SK-N-SH (cell line): ENCODE measurements at regions not wholly inside any gene's neighbourhood (a gene's known extent, or its start where the extent isn't known, plus 50 kb on each side); places are given as distances from the start of the nearest gene placed in this dataset.

ENCODE experiments used
- CTCF ChIA-PET: fragments of 300-600, 350-600 bp; formaldehyde crosslinking; extraction: SDS; loops from one replicate; lab custom pipeline; 2021; lab: Yijun Ruan, JAX
- POLR2A ChIA-PET: fragments of 350-600 bp; sonication (Branson Sonifier 250); formaldehyde crosslinking; extraction: SDS; loops from one replicate; lab custom pipeline; 2020; ENCODE audit warnings: antibody characterized with exemption, inconsistent platforms; lab: Yijun Ruan, JAX
- DNase-seq: peaks from one replicate; pipeline ENCODE4 v3.0.0; 2012
- H2AFZ ChIP-seq: fragments of 200-600 bp; sonication (generic); 2 replicates; pipeline ENCODE4 v1.8.1; 2016; ENCODE audit warnings: antibody characterized with exemption, mild to moderate bottlenecking, low read depth
- H3F3A ChIP-seq: fragments of 200-600 bp; sonication (generic); replicated peaks from 2 replicates; pipeline ENCODE3; 2016; ENCODE audit warnings: antibody characterized with exemption, mild to moderate bottlenecking; ENCODE audit not compliant: insufficient read depth
- H3K27ac ChIP-seq, 2 experiments: fragments of 200-500 bp in 1 of 2; fragments of 200-600 bp in 1 of 2; sonication (Bioruptor generic) in 1 of 2; sonication (generic), shearing (Covaris generic) in 1 of 2; 2 replicates each; pipeline versions ENCODE4 v1.5.1 to v1.6.1; 2014 to 2016; ENCODE audit warnings: low read depth in 2 of 2, inconsistent platforms in 1 of 2, low read length in 1 of 2, mild to moderate bottlenecking in 1 of 2, mixed read lengths in 1 of 2
- H3K27me3 ChIP-seq: fragments of 200-600 bp; sonication (generic), shearing (Covaris generic); 2 replicates; pipeline ENCODE4 v1.6.1; 2016; ENCODE audit warnings: mixed run types; ENCODE audit not compliant: insufficient read depth
- H3K36me3 ChIP-seq, 2 experiments: fragments of 200-500 bp in 1 of 2; fragments of 200-600 bp in 1 of 2; sonication (Bioruptor generic) in 1 of 2; sonication (generic) in 1 of 2; replicated peaks in 1 of 2; 2 replicates each; pipeline versions ENCODE3 to v1.5.1; 2014 to 2016; ENCODE audit warnings: low read length in 1 of 2, mild to moderate bottlenecking in 1 of 2; ENCODE audit not compliant: insufficient read depth in 2 of 2, control insufficient read depth in 1 of 2
- H3K4me1 ChIP-seq, 2 experiments: fragments of 200-500 bp in 1 of 2; fragments of 200-600 bp in 1 of 2; sonication (Bioruptor generic) in 1 of 2; sonication (generic), shearing (Covaris generic) in 1 of 2; 2 replicates each; pipeline versions ENCODE4 v1.5.1 to v1.6.1; 2014 to 2016; ENCODE audit warnings: low read depth in 1 of 2, low read length in 1 of 2, mixed run types in 1 of 2; ENCODE audit not compliant: insufficient read depth in 2 of 2, control insufficient read depth in 1 of 2
- H3K4me2 ChIP-seq: fragments of 200-600 bp; sonication (generic), shearing (Covaris generic); 2 replicates; pipeline ENCODE4 v1.6.1; 2017; ENCODE audit warnings: mixed run types
- H3K4me3 ChIP-seq, 2 experiments: fragments of 200-500 bp in 1 of 2; fragments of 200-600 bp in 1 of 2; sonication (Bioruptor generic) in 1 of 2; sonication (generic), shearing (Covaris generic) in 1 of 2; 2 replicates each; pipeline versions ENCODE4 v1.5.1 to v1.8.1; 2014 to 2016; ENCODE audit warnings: low read depth in 2 of 2, inconsistent platforms in 1 of 2, low read length in 1 of 2, mild to moderate bottlenecking in 1 of 2, mixed read lengths in 1 of 2, moderate library complexity in 1 of 2
- H3K79me2 ChIP-seq: fragments of 200-600 bp; sonication (generic); 2 replicates; pipeline ENCODE4 v1.8.1; 2017; ENCODE audit warnings: mild to moderate bottlenecking; ENCODE audit not compliant: insufficient read depth
- H3K9ac ChIP-seq: fragments of 200-600 bp; sonication (generic); 2 replicates; pipeline ENCODE4 v1.6.1; 2017; ENCODE audit warnings: mixed run types
- H3K9me2 ChIP-seq: fragments of 200-600 bp; sonication (generic); 2 replicates; pipeline ENCODE4 v1.6.1; 2017; ENCODE audit warnings: mixed run types
- H3K9me3 ChIP-seq: fragments of 200-600 bp; sonication (generic); 2 replicates; pipeline ENCODE4 v1.6.1; 2017; ENCODE audit warnings: mixed run types, mild to moderate bottlenecking, moderate library complexity
- H4K20me1 ChIP-seq: fragments of 200-600 bp; sonication (generic); 2 replicates; pipeline ENCODE4 v1.6.1; 2017; ENCODE audit warnings: mild to moderate bottlenecking, mixed run types; ENCODE audit not compliant: insufficient read depth
- CTCF ChIP-seq: fragments of 200-600 bp; sonication (generic); IDR thresholded peaks from 2 replicates; pipeline ENCODE4 v1.6.1; 2017; ENCODE audit warnings: antibody characterized with exemption, mild to moderate bottlenecking, moderate library complexity
- EP300 ChIP-seq, 2 experiments: IDR thresholded peaks; 2 replicates each; pipeline versions ENCODE4 v1.4.0 to v1.6.1; 2012; ENCODE audit warnings: borderline replicate concordance in 1 of 2, low read depth in 1 of 2, low read length in 1 of 2
- FOXM1 ChIP-seq: IDR thresholded peaks from 2 replicates; pipeline ENCODE4 v1.4.0; 2012; ENCODE audit warnings: low read depth, mild to moderate bottlenecking
- IRF3 ChIP-seq: fragments of 150-350 bp; IDR thresholded peaks from 2 replicates; pipeline ENCODE4 v1.6.1; 2016; ENCODE audit warnings: mild to moderate bottlenecking, low read depth, low read length
- MXI1 ChIP-seq: IDR thresholded peaks from 2 replicates; pipeline ENCODE4 v1.6.1; 2012; ENCODE audit warnings: mild to moderate bottlenecking, low read depth, low read length, improper control_type of control experiment
- POLR2AphosphoS5 ChIP-seq: IDR thresholded peaks from 2 replicates; pipeline ENCODE4 v1.6.1; 2012; ENCODE audit warnings: low read depth, low read length
- REST ChIP-seq: IDR thresholded peaks from 2 replicates; pipeline ENCODE4 v1.6.1; 2012; ENCODE audit warnings: mild to moderate bottlenecking, low read depth, low read length, moderate library complexity
- SIN3A ChIP-seq: IDR thresholded peaks from 2 replicates; pipeline ENCODE4 v1.6.1; 2012; ENCODE audit warnings: low read depth, mild to moderate bottlenecking, low read length, moderate library complexity, borderline replicate concordance
- TCF12 ChIP-seq: IDR thresholded peaks from 2 replicates; pipeline ENCODE4 v1.4.0; 2012
- WGBS: methylation state at CpG from one replicate; pipeline ENCODE4 v1.1.6; 2017; ENCODE audit warnings: low lambda C conversion rate; 5-methylcytosine and 5-hydroxymethylcytosine counted together

- no peak overlapping the region for H3K4me2 ChIP-seq
- no peaks in the 10 kb centered on the region for H4K20me1 ChIP-seq
- H3K27ac ChIP-seq, result no peak overlapping the region
- TF ChIP-seq CTCF (no peak), TCF12 (no peak), MXI1 (no peak), EP300 (IDR thresholded peaks at IDR 0.05; ENCODE audit: borderline replicate concordance in 1 of 2, low read depth in 1 of 2, low read length in 1 of 2) (no peak), SIN3A (no peak), IRF3 (no peak), POLR2AphosphoS5 (no peak), REST (no peak)
- no peaks in the 10 kb centered on the region for H3K9me2 ChIP-seq
- no peak overlapping the region for H2AFZ ChIP-seq
- H3K9me3 ChIP-seq, result no peaks in the 10 kb centered on the region
- H3F3A ChIP-seq, result no peaks in the 10 kb centered on the region
- H3K79me2 ChIP-seq, result no peaks in the 10 kb centered on the region
- no peak overlapping the region for H3K4me3 ChIP-seq
- no peak for DNase-seq
- POLR2A ChIA-PET, result no interaction called here
- no peak overlapping the region for H3K9ac ChIP-seq
- no peaks in the 10 kb centered on the region for H3K36me3 ChIP-seq
- H3K27me3 ChIP-seq, result no peaks in the 10 kb centered on the region
- 48% methylated on average over 2 of the region's 2 CpGs for WGBS
- CTCF ChIA-PET, result interaction anchor here (0.8 kb wide), 1 partner anchor 60 kb away, joined by 3 read pairs; no protein-coding TSS in a partner anchor
- no peaks in the 10 kb centered on the region for H3K4me1 ChIP-seq
Measured at GRCh38 chr4:106429885-106430284, 61.3 kb upstream of the GIMD1 start.

GRCh38 chr4:106426069-106426468 lies 57.5 kb upstream of the GIMD1 start:
- DNase-seq, result no peak
- H3K9ac ChIP-seq, result no peak overlapping the region
- no peaks in the 10 kb centered on the region; a peak in 2 of 4 replicates for H3K4me1 ChIP-seq
- H3K9me3 ChIP-seq, result no peaks in the 10 kb centered on the region
- no peaks in the 10 kb centered on the region for H3K9me2 ChIP-seq
- no peaks in the 10 kb centered on the region for H3K36me3 ChIP-seq
- no peaks in the 10 kb centered on the region for H3K27me3 ChIP-seq
- 36% methylated on average over 2 of the region's 2 CpGs for WGBS
- no peak for TF ChIP-seq FOXM1
- CTCF ChIA-PET, result no interaction called here
- H3K4me3 ChIP-seq, result no peak overlapping the region
- H3F3A ChIP-seq, result no peaks in the 10 kb centered on the region
- H3K27ac ChIP-seq, result no peak overlapping the region
- no peak overlapping the region for H3K4me2 ChIP-seq
- H3K79me2 ChIP-seq, result no peaks in the 10 kb centered on the region
- H4K20me1 ChIP-seq, result no peaks in the 10 kb centered on the region
- POLR2A ChIA-PET, result no interaction called here
- H2AFZ ChIP-seq, result no peak overlapping the region
